Amniotic stem cell (primary cell): ENCODE measurements at regions not wholly inside any gene's neighbourhood (a gene's known extent, or its start where the extent isn't known, plus 50 kb on each side); places are given as distances from the start of the nearest gene placed in this dataset.

Experiments
- DNase-seq: peaks from one replicate; lab custom pipeline; 2025; lab: John Stamatoyannopoulos, UW

DNA sequence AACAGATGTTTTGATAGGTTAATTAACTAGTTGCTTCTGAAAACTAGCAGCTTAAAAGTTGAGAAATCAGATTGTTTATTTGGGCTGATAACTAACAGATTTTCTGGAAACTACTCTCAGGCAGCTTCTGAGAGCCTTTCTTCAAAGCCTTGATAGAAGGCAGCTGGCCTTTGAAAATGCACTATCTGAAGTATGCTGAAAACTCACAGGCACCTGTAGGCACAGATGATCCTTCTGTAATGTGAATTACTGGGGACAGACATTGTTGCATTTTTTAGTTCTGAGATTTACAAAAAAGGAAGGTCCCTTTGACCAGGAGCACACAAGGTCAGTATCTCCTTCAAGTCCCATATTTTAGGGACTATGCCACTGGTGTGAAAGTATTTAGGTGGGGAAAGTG lies 460.8 kb upstream of the CNTN5 start:
- DNase-seq = no peak

GRCh38 chr11:98561252-98561651 lies 459.5 kb upstream of the CNTN5 start:
- DNase-seq = no peak

DNA sequence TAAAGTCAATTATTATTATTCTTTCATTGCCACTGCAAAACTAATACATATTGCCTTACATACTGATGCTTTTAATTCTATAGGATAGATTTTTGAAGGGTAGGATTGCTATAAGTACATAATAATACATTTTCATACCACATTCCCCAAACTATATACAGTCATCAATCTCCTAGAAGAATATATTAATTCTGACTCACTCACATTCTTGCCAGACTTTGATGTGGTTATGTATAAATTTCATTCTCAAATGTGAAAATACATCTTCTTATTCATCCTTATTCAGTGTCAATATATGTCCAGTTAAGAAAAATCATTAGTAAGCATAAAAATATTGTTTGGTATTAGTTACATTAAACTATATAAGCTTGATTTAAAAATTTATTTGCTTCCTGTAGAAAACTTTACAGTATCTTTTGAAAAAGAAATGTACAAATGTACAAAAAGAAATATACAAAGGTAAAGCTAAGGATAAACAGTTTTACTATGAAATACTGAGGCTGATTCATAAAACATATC lies 458.8 kb upstream of the CNTN5 start:
- no peak for DNase-seq

- no peak for DNase-seq
These were observed 456.5 kb upstream of the CNTN5 start for GRCh38 chr11:98564233-98564632.

- DNase-seq = no peak
These were observed 455.9 kb upstream of the CNTN5 start for GRCh38 chr11:98564881-98565280.

DNA sequence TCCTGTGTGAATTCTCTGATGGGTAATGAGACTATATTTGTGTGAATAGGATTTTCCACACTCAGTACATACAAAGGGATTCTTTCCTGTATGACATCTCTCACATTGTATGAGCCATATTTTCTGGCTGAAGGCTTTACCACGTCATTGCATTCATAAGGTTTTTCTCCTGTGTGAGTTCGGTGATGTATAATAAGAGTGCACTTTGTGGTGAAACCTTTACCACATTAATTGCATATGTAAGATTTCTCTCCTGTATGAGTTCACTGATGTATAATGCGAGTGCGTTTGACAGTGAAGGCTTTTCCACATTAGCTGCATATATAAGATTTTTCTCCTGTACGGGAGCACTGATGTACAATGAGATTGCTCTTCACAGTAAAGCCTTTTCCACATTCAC lies 455.4 kb upstream of the CNTN5 start:
- DNase-seq = no peak

- DNase-seq = no peak
These were observed 453.8 kb upstream of the CNTN5 start for GRCh38 chr11:98566978-98567377.

DNA sequence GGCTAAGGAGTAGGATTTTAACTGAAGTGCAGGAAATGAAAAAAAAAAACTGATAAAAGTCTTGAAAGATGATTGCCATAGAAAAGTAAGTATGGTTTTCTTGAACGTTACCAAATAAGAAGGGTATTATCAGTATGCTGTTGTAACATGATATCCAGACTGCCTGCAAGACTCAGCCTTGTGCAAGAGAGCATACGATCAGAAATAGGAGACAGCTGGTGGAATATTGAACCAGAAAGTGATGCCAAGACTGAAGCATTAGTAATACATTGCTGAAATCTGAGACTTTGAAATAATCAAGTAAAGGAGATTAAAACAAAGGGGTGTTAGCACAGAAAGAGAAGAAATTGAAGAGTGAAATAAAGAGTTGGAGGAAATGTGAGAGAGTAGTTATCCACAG lies 452.7 kb upstream of the CNTN5 start:
- no peak for DNase-seq

GRCh38 chr11:98572941-98573340 lies 447.8 kb upstream of the CNTN5 start:
- no peak for DNase-seq

DNA sequence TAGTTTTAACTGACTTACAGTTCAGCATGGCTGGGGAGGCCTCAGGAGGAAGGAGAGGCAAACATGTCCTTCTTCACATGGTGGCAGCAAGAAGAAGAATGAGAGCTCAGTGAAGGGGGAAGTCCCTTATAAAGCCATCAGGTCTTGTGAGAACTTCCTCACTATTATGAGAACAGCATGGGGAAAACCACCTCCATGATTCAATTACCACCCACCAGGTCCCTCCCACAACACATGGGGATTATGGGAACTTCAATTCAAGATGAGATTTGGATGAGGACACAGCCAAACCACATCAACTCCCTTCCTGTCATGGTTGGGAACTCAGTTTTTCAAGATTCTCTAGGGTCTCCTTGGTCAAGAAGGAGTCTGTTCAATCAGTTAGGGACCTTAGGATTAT lies 432.9 kb upstream of the CNTN5 start:
- DNase-seq = no peak

- DNase-seq = no peak
These were observed 430.8 kb upstream of the CNTN5 start for GRCh38 chr11:98589967-98590366.

GRCh38 chr11:98600103-98600502 lies 420.6 kb upstream of the CNTN5 start:
- DNase-seq = no peak

- no peak for DNase-seq
These were observed 419.7 kb upstream of the CNTN5 start for GRCh38 chr11:98600786-98601773.

- no peak for DNase-seq
These were observed 404.6 kb upstream of the CNTN5 start for GRCh38 chr11:98616098-98616655.

- DNase-seq = no peak
These were observed 399.0 kb upstream of the CNTN5 start for GRCh38 chr11:98621767-98622166.

- no peak for DNase-seq
These were observed 395.2 kb upstream of the CNTN5 start for GRCh38 chr11:98625526-98625925.

DNA sequence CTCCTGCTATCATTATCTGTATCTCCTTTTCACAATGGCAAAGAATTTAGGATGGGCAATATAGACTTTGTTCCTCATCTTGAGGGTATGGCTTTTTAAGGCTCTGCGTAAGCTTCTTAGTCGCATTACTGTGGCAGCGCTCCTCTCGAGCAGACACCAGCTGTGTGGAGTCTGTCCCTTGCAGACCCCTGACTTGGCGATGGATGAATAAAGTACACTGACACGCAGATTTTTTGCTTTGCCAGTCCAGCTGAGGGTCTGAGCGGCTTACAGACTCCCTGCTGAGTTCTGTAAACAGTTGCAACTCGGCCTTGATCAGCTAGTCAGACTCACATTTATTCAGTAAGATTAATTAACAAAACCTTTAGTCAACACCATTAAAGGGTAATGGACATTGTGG lies 390.0 kb upstream of the CNTN5 start:
- DNase-seq = no peak

- DNase-seq = no peak
These were observed 363.0 kb upstream of the CNTN5 start for GRCh38 chr11:98657711-98658110.

- no peak for DNase-seq
These were observed 361.3 kb upstream of the CNTN5 start for GRCh38 chr11:98659431-98659830.

DNA sequence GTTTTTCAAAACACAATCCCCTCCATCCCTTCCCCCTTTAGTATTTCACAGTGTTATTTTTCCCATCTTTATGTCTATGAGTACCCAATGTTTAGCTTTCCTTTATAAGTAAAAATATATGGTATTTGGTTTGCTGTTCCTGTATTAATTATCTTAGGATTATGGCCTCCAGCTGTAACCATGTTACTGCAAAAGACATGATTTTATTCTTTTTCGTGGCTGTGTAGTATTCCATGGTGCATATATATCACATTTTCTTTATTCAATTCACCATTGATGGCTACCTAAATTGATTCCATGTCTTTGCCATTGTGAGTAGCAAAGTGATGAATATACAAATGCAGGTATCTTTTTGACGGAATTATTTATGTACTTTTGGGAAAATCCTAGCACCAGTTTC lies 346.4 kb upstream of the CNTN5 start:
- DNase-seq = no peak

GRCh38 chr11:98679673-98680072 lies 341.1 kb upstream of the CNTN5 start:
- no peak for DNase-seq

- DNase-seq = no peak
These were observed 319.2 kb upstream of the CNTN5 start for GRCh38 chr11:98701541-98701940.

GRCh38 chr11:98703779-98704556 lies 316.8 kb upstream of the CNTN5 start:
- DNase-seq = no peak
